HCT116 (cell line): ENCODE measurements at regions not wholly inside any gene's neighbourhood (a gene's known extent, or its start where the extent isn't known, plus 50 kb on each side); places are given as distances from the start of the nearest gene placed in this dataset.

Experiments used
- ATAC-seq: fragments of 200-7000 bp; cut with Tn5 transposase; 2 replicates; pipeline ENCODE4 v1.9.1; 2020; ENCODE audit warnings: mild to moderate bottlenecking, moderate library complexity
- BruUV-seq: library from RNA; stranded (reverse); fragments of 400-500 nt; replicated peaks from 2 replicates; lab custom pipeline; 2021; lab: Mats Ljungman, UMichigan
- CTCF ChIA-PET: fragments of 300-600 bp; sonication (Branson Sonifier 250); formaldehyde crosslinking; loops from one replicate; lab custom pipeline; 2021; ENCODE audit warnings: antibody characterized with exemption; lab: Charles Lee
- POLR2A ChIA-PET: fragments of 300-600, 350-600 bp; sonication (Branson Sonifier 250); formaldehyde crosslinking; loops from one replicate; lab custom pipeline; 2021; ENCODE audit warnings: antibody characterized with exemption; lab: Charles Lee
- RAD21 ChIA-PET, 2 experiments: fragments of 300-600 bp; sonication (Branson Sonifier 250); formaldehyde crosslinking; loops; one replicate each; lab custom pipeline; 2023; ENCODE audit warnings: low total read pairs in 2 of 2; ENCODE audit not compliant: uncharacterized antibody in 2 of 2, unreplicated experiment in 2 of 2, low non-redundant PET in 1 of 2; lab: Charles Lee
- DNase-seq: peaks from one replicate; pipeline ENCODE4 v3.0.0-alpha.2; 2010; ENCODE audit warnings: low read depth, low spot score
- H2AFZ ChIP-seq: fragments of 200-600 bp; shearing (Covaris generic), sonication (generic); 2 replicates; pipeline ENCODE4 v1.6.1; 2017; ENCODE audit warnings: low read depth, mixed run types, mixed read lengths, antibody characterized with exemption, low read length; ENCODE audit not compliant: poor library complexity, severe bottlenecking
- H3K27ac ChIP-seq: 2 replicates; pipeline ENCODE4 v1.5.1; 2012; ENCODE audit warnings: low read depth, low read length
- H3K27me3 ChIP-seq: fragments of 200-600 bp; sonication (generic); 2 replicates; pipeline ENCODE4 v1.6.1; 2016; ENCODE audit warnings: mixed run types, low read length, mixed read lengths; ENCODE audit not compliant: insufficient read depth
- H3K36me3 ChIP-seq, 2 experiments: fragments of 200-500 bp in 1 of 2; fragments of 200-600 bp in 1 of 2; sonication (Bioruptor generic) in 1 of 2; sonication (generic) in 1 of 2; 2 replicates each; pipeline versions ENCODE4 v1.5.1 to v1.6.1; 2014 to 2016; ENCODE audit warnings: low read length in 2 of 2, inconsistent platforms in 1 of 2, mixed read lengths in 1 of 2, mixed run types in 1 of 2; ENCODE audit not compliant: insufficient read depth in 2 of 2, control insufficient read depth in 1 of 2
- H3K4me1 ChIP-seq, 2 experiments: fragments of 200-600 bp in 1 of 2; sonication (generic) in 1 of 2; 2 replicates each; pipeline versions ENCODE4 v1.5.1 to v1.6.1; 2012 to 2017; ENCODE audit warnings: low read length in 2 of 2, inconsistent platforms in 1 of 2, mild to moderate bottlenecking in 1 of 2, mixed read lengths in 1 of 2, mixed run types in 1 of 2, moderate library complexity in 1 of 2; ENCODE audit not compliant: insufficient read depth in 2 of 2, control insufficient read depth in 1 of 2
- H3K4me2 ChIP-seq: fragments of 200-600 bp; sonication (generic); 2 replicates; pipeline ENCODE4 v1.6.1; 2017; ENCODE audit warnings: mixed run types, low read length, mixed read lengths
- H3K4me3 ChIP-seq, 2 experiments: fragments of 200-600 bp in 1 of 2; sonication (generic) in 1 of 2; replicated peaks in 1 of 2; 2 replicates each; pipeline ENCODE4 v1.5.1; 2011 to 2016; ENCODE audit warnings: low read length in 2 of 2, control low read depth in 1 of 2, low read depth in 1 of 2, mild to moderate bottlenecking in 1 of 2, mixed read lengths in 1 of 2, mixed run types in 1 of 2
- H3K79me2 ChIP-seq: fragments of 200-600 bp; sonication (generic); 2 replicates; pipeline ENCODE4 v1.6.1; 2017; ENCODE audit warnings: mild to moderate bottlenecking, mixed run types, low read length, moderate library complexity, mixed read lengths; ENCODE audit not compliant: insufficient read depth
- H3K9ac ChIP-seq: fragments of 200-600 bp; sonication (generic); 2 replicates; pipeline ENCODE4 v1.6.1; 2016; ENCODE audit warnings: low read length, mixed read lengths
- H3K9me2 ChIP-seq: fragments of 200-600 bp; sonication (generic), shearing (Covaris generic); 2 replicates; pipeline ENCODE4 v1.6.1; 2017; ENCODE audit warnings: mixed run types, mild to moderate bottlenecking, moderate library complexity; ENCODE audit not compliant: insufficient read depth
- H3K9me3 ChIP-seq, 2 experiments: fragments of 200-500 bp in 1 of 2; fragments of 200-600 bp in 1 of 2; sonication (Bioruptor generic) in 1 of 2; sonication (generic) in 1 of 2; 2 replicates each; pipeline ENCODE4 v1.6.1; 2014 to 2017; ENCODE audit warnings: low read length in 2 of 2, mixed read lengths in 2 of 2, inconsistent platforms in 1 of 2, low read depth in 1 of 2, mild to moderate bottlenecking in 1 of 2, mixed run types in 1 of 2, moderate library complexity in 1 of 2; ENCODE audit not compliant: control insufficient read depth in 1 of 2, insufficient read depth in 1 of 2
- H4K20me1 ChIP-seq: fragments of 200-600 bp; sonication (generic), shearing (Covaris generic); 2 replicates; pipeline ENCODE4 v1.6.1; 2017; ENCODE audit warnings: mixed run types, mild to moderate bottlenecking, moderate library complexity; ENCODE audit not compliant: insufficient read depth
- CEBPB ChIP-seq: IDR thresholded peaks from 2 replicates; pipeline ENCODE4 v1.6.1; 2012; ENCODE audit warnings: low read depth
- ELF1 ChIP-seq: IDR thresholded peaks from 2 replicates; pipeline ENCODE4 v1.6.1; 2012; ENCODE audit warnings: low read depth, borderline replicate concordance
- FOSL1 ChIP-seq: IDR thresholded peaks from 2 replicates; pipeline ENCODE4 v1.6.1; 2012; ENCODE audit warnings: low read depth
- JUND ChIP-seq: IDR thresholded peaks from 2 replicates; pipeline ENCODE4 v1.6.1; 2012
- POLR2AphosphoS5 ChIP-seq: IDR thresholded peaks from 2 replicates; pipeline ENCODE4 v1.6.1; 2011; ENCODE audit warnings: mild to moderate bottlenecking, low read depth, low read length, moderate library complexity
- REST ChIP-seq: IDR thresholded peaks from 2 replicates; pipeline ENCODE4 v1.6.1; 2012; ENCODE audit warnings: low read depth
- SP1 ChIP-seq: IDR thresholded peaks from 2 replicates; pipeline ENCODE4 v1.6.1; 2012; ENCODE audit warnings: low read depth
- TCF7L2 ChIP-seq: IDR thresholded peaks from 2 replicates; pipeline ENCODE4 v1.7.0; 2011; ENCODE audit warnings: borderline replicate concordance, inconsistent platforms; ENCODE audit not compliant: insufficient read depth, insufficient read length; ENCODE audit errors: extremely low read depth
- intact Hi-C: fragments of 100-400 bp; cut with micrococcal nuclease; formaldehyde crosslinking; loops from 2 replicates; pipeline ENCODE4 v1.10.0; 2022

GRCh38 chr14:85789506-85789905 is 259.6 kb downstream of the FLRT2 start:
- Histone ChIP-seq H3K4me1 (no peaks in the 10 kb centered on the region), H3K27ac (no peak overlapping the region), H4K20me1 (no peaks in the 10 kb centered on the region), H3K4me3 (no peak overlapping the region), H3K9ac (no peak overlapping the region), H3K79me2 (no peaks in the 10 kb centered on the region), H3K27me3 (no peaks in the 10 kb centered on the region), H3K9me2 (no peaks in the 10 kb centered on the region), H2AFZ (no peak overlapping the region), H3K9me3 (peaks cover 12 to 18% of the 10 kb centered on the region in 2 experiments; a peak in 2 of 4 replicates), H3K4me2 (no peak overlapping the region), H3K36me3 (no peaks in the 10 kb centered on the region)
- ATAC-seq (no peak), DNase-seq (no peak)
- POLR2A ChIA-PET = no interaction called here
- TF ChIP-seq SP1 (no peak), JUND (no peak), POLR2AphosphoS5 (no peak), ELF1 (no peak), REST (no peak)
- RAD21 ChIA-PET = no interaction called here
- CTCF ChIA-PET = no interaction called here
- intact Hi-C loops = no loop called here
- BruUV-seq = no TSS peak

- no peaks in the 10 kb centered on the region for H3K4me1 ChIP-seq
- H4K20me1 ChIP-seq = no peaks in the 10 kb centered on the region
- no peak overlapping the region for H3K9ac ChIP-seq
- H3K27me3 ChIP-seq = no peaks in the 10 kb centered on the region
- H3K79me2 ChIP-seq = no peaks in the 10 kb centered on the region
- BruUV-seq = no TSS peak
- H3K27ac ChIP-seq = no peak overlapping the region
- no peak overlapping the region for H3K4me3 ChIP-seq
- H2AFZ ChIP-seq = no peak overlapping the region
- POLR2A ChIA-PET = no interaction called here
- H3K4me2 ChIP-seq = no peak overlapping the region
- intact Hi-C loops = no loop called here
- no peaks in the 10 kb centered on the region for H3K9me2 ChIP-seq
- RAD21 ChIA-PET = no interaction called here
- TF ChIP-seq FOSL1 (no peak), TCF7L2 (no peak), CEBPB (no peak)
- peaks cover 11 to 17% of the 10 kb centered on the region in 2 experiments; a peak in 2 of 4 replicates for H3K9me3 ChIP-seq
- no peak for DNase-seq
- CTCF ChIA-PET = no interaction called here
- H3K36me3 ChIP-seq = no peaks in the 10 kb centered on the region
- no peak for ATAC-seq
Observed at GRCh38 chr14:85788470-85789233, 258.7 kb downstream of the FLRT2 start.
